Ureter (tissue), 1 donor: ENCODE measurements at regions not wholly inside any gene's neighbourhood (a gene's known extent, or its start where the extent isn't known, plus 50 kb on each side); places are given as distances from the start of the nearest gene placed in this dataset.
"Not testable (repeated sequence)": the region's sequence is repeated elsewhere in the genome, so short reads cannot be mapped to it uniquely, and the experiment has no call there.

Experiments used
- DNase-seq: peaks from one replicate; pipeline ENCODE4 v3.0.0-alpha.2; 2020; ENCODE audit warnings: low spot score
- donor health status: DM: yes; HTN: yes; CAD: no.

DNA sequence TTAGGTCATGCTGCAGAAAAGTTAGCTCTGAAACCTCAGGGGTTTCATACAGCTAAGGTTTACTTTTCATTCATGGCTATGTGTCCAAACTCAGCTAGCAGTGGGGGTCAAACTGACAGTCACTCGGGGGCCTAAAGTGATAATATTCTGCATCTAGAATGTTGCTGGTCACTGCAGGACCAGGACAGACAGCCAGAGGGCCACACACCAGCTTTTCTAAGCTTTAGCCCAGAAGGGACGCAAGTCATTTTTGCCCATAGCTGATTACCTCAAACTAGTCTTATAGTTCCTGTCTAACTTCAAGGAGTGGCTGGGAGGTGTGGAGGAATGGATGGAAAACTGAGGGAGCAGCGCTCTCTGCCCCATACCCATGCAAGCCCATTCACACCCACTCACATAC lies 163.0 kb upstream of the NLRP1 start:
- DNase-seq: no peak

DNA sequence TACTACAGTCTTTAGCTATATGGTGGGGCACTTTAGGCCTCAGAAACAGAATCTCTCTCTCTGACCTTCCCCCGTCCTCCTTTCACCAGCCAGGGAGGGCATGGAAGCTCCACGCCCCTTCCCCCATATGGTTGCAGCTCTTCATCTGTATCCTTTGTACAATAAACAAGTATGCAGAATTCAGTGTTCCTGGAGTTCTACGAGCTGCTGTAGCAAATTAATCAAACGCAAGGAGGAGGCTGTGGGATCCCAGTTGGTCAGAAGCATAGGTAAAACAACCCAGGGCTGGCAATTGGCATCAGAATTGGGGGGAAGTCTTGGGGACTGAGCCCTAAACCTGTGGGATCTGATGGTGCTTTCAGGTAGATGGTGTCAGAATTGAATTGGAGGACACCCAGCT lies 163.7 kb upstream of the NLRP1 start:
- no peak for DNase-seq

DNA sequence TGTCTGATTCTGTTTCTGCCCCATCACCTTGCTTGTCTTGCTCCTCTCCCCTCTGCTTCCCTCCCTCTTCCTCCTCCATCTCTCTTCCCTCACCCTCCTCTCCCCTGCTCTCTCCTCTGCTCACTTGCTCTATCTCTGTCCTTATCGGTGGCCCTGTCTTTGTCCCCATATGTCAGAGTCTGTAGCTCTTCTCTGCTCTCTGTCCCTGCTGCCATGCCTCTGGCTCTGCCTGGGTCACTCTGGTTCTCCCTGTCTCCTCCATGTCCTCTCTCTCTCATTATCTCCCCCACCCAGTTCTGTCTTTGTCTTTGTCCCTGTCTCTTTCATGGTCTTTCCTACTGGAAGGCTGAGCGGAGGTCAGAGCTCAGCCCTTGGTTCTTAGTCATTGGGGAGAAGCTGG lies 169.1 kb upstream of the NLRP1 start:
- no peak for DNase-seq

DNA sequence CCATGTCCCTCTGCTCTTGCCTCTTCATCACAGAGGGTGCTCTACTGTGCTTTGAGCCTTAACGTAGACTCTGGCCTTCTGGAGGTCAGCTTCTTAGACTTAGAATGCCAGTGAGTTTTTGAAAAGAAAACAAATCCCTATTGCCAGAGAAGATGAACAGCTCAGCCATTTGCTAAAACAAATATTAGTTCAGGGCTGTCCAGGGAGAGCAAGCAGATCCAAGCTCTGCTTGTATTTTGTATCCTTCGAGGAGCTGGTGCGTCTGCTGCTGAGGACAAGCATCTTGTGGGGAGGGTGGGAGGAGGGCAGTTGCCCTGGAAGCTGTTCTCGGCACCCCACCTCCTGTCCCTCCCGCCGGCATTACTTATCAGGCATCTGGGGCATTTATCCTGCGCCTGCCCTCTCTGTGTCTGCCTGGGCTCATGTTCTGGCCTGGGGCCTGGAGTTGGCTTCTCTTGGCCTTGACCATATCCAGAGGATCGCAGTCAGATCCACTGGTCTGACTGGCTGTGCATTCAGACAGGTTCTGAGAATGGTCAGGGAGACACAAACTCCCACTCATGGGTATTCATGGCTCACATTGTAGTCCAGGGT lies 173.1 kb upstream of the NLRP1 start:
- DNase-seq: no peak

DNA sequence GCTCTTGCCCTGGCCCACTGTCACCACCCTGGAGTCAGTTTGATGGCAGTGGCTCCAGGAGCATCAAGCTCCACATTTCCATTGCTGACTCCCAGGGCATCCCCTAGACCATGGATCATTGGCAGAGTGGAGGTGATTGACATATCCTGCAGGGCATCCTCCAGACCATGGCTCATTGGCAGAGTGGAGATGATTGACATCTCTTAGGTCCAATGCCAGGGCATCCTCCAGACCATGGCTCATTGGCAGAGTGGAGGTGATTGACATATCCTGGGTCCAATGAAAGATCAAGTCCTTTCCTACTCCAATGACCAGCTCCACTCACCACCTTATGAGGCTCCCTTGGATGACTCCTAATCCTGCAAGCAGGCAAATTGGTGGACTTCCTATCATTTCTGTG lies 174.3 kb upstream of the NLRP1 start:
- DNase-seq: no peak

DNA sequence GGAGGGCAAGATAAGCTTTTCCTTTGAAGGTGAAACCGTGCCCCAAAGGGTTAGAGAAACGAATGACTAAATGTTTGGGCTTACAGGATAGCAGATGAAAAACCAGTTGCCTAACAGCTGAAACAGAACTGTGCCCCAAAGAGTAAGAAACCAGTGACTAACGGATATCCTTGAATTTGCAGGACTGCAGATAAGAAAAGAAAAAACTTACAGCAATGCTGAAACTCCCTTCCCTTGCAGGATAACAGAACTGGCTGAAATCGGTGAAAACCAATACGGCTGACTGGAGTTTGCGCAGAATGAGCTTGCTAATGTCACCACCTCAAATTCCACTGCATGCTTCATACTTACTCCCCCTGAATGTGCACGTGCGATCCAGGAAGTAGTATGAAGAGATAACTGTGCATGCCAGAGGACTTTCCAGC lies 175.2 kb upstream of the NLRP1 start:
- DNase-seq: no peak

DNA sequence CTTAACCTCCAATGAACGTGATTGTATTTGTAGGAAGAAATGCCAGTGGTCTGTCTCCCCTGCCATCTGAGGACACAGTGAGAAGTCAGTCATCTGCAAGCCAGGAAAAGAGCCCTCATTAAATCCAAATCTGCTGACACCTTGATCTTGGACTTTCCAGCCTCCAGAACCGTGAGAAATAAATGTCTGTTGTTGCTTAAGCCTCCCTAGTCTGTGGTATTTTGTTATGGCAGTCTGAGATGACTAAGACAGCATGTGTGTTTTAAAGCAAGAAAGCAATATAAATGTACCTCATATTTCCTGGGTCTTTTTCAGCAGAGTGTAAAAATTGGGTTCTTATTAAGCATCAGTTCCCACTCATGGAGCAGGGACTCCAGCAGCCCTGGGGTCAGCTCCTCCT lies 177.9 kb upstream of the NLRP1 start:
- DNase-seq: no peak

DNA sequence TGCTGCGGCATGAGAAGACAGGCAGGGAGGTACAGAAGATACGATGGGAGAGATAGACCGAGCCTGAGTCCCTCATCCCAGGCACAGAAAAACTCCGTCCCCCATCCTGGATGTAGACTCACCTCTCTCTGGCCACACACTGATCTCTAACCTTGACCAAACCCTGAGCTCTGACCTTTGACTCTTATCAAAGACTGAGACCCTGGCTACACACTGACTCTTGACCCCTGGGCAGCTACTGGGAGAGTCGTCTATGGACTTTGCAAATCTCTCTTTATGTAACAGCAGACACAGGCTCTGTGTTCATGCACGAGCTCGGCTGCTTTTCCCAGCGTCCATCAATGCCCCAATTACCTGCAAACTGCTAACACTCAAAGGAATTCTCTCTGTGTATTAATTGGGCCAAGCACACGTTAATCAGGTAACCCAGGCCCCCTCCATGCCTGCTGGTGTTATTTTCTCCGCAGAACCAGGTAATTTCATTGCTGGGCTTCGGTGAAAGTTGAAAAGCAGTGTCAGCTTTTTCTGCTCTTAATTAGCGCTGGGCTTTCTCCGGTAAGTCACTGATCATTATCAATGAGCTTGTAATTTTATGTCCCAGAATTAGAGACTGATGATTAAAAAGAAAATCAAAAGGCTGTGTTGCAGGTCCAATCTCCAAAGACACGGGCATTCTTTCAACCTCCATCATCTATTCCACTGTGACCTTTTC lies 179.4 kb upstream of the NLRP1 start:
- no peak for DNase-seq

DNA sequence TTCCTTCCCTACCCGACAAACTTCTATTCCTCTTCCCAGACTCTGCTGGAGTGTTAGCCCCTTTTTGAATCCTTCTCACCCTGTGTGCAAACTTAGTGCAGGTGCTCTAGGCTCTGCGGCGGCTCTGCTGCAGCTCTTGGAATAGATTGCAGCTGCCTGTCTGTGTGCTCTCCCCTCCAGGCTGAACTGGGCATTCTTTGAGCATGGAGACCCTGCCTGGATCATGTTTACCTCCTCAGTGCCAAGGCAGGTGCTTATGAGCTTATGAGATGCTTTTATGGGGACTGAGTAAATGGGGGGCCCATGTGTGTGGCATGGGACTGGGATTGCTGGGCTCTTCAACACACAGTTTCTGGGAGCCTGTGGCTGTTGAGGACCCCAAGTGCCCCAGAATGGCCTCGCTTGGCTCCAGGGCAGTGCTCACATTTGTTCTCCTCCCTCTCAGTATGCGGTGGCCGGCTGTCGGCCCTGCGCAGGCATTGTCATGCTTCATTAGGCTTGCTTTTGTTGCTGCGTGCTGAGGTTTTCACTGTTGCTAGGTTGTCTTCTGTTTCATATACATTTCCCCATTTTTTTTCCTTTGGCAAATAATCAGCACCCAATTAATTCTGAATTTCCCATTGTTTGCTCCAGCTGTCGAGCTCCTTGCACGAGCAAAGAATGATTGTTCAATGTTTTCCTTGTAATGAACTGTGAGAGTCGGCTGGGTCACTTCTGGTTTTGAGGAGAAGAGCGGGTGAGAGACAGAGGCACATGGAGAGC lies 185.5 kb upstream of the NLRP1 start:
- DNase-seq: no peak

DNA sequence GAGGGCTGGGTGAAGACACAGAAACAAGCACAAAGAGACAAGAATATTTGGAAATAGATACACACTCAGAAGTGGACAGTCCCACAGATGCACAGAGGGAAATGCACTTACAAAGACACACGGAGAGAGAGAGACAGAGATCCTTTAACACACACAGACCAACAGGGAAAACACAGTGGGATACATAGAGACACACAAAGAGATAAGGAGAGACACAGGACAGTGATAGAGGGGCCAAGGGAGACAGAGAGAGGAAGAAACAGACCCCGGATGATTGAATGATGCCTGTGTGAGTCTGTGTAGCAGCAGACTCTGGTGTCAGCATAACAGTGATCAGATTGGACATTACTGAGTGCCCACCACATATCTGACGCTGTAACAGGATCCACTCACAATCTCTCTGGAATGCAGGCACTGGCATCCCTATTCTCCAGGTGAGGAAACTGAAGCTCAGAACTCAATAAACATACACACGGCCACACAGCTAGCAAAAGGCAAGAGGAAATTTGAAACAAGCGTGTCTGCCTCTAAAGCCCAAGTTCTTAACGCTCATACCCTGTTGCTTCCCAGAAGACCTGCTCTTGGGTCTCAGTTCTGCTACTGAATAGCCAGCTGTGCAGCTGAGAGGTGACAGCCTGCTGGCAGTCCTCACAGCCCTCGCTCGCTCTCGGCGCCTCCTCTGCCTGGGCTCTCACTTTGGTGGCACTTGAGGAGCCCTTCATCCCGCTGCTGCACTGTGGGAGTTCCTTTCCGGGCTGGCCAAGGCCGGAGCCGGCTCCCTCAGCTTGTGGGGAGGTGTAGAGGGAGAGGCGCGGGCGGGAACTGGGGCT lies 186.3 kb upstream of the NLRP1 start:
- no peak for DNase-seq

DNA sequence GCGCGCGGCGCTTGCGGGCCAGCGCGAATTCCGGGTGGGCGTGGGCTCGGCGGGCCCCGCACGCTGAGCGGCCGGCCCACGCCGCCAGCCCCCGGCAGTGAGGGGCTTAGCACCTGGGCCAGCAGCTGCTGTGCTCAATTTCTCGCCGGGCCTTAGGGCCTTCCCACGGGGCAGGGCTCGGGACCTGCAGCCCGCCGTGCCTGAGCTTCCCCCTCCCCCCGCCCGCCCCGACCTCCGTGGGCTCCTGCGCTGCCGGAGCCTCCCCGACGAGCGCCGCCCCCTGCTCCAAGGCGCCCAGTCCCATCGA lies 186.9 kb upstream of the NLRP1 start:
- DNase-seq: not testable (repeated sequence)

DNA sequence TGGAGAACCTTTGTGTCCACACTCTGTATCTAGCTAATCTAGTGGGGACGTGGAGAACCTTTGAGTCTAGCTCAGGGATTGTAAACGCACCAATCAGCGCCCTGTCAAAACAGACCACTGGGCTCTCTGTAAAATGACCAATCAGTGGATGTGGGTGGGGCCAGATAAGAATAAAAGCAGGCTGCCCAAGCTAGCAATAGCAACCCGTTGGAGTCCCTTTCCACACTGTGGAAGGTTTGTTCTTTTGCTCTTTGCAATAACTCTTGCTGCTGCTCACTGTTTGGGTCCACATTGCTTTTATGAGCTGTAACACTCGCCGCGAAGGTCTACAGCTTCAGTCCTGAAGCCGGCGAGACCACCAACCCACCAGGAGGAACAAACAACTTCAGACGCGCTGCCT lies 187.7 kb upstream of the NLRP1 start:
- not testable (repeated sequence) for DNase-seq

DNA sequence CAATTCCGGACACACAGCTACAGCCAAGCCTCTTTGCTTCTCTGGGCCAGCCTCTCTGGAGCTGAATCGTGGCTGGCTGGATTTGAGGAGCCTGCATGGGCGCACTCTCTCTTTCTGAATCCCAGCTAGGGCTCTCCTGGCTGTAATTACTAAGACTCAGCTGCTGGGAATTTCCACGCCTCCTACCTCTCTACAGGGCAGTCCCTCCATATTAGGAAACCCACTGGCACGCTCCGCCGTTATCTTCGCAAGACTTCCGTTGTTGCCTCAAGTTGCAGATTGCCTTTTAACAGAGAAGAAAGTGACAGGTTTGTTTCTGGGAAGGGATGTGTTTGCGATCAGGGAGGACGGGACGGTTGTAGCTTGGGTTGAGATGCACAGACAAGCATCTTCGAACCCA lies 188.4 kb upstream of the NLRP1 start:
- DNase-seq: no peak

DNA sequence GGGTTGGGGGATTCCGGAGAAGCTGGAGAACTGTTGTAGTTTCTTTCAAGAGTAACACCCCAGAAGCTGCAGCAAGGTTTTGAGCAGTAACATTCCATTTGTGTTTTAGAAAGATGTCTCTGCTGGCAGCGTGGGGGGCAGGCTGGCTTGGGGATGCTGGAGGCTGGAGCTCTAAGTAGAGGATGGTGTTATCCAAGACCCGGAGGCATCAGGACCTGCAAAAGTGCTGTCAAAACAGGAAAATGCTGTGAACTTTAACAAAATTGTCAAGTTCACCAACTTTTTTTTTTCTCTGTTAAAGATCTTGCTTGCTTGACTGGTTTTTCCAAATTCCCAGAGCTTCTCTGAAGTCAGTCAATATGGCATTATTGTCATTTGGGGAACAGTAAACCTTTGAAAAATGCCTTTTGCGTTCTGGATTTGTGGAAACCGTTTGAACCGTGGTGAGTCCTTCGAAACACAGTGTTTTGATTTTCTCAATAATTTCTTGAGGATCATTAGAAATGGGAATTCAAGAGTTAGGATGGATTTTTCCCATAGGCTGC lies 189.6 kb upstream of the NLRP1 start:
- no peak for DNase-seq

DNA sequence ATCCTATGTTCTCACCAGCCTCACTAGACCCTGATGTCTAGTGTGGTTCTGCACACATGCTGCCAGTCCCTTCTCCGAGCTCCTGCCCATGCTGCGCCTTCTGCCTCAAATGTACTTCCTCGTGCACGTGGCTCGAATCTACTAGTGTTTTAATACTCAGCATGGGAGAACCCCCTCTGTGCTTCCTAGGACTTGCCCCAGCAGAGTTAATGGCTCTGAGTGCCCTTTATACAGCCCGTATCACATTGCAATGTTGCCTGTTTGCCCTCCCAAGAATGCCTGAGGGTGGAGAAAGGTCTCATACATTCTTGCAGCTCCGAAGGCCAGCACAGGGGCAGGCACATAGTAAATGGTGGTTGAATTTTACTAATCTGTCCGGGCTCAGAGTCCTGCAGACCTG lies 190.8 kb upstream of the NLRP1 start:
- DNase-seq: no peak

DNA sequence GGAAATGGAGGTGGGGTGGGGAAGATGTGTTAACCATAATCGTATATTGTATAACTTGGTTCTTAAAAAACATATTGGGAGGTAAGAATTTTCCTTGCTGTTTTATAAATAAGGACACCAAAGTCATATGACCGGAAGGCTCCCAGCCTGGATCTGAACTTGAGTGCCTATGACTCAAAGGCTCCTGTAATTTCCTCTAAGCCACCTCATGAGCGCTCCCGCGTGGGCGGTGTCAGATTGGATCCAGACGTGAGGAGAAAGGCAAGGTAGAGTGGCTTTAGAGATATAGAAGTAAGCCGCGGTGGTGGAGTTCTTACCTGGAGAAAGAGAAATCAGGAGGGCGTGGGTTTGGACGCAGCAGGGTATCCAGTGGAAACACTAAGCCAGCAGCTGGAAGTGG lies 196.2 kb upstream of the NLRP1 start:
- no peak for DNase-seq

DNA sequence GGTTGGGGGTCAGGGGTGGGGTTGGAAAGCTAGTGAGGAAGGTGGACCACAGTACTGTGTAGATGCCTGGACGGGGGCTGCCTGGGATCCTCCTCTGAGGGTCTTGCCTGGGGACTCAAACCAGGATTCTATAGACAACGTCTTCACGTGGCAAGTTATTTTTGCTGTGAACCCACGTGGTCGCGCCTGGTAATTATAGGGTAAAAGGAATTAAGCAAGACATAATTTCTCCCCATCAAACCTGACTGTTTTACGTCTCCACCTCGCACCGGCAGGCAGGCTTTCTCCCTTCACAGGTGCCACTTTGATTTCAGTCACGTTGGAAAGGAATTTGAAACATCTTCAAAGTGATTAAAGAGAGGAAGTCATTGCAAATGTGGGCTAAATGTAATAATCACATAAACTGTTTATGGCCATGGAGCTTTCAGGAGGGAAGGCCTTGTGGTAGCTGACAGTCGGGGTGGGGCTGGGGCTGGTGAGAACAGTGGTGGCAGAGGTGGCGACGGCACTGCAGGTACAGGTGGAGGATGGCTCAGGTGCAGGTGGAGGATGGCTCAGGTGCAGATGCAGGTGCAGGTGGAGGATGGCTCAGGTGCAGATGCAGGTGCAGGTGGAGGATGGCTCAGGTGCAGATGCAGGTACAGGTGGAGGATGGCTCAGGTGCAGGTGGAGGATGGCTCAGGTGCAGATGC lies 197.1 kb upstream of the NLRP1 start:
- no peak for DNase-seq

DNA sequence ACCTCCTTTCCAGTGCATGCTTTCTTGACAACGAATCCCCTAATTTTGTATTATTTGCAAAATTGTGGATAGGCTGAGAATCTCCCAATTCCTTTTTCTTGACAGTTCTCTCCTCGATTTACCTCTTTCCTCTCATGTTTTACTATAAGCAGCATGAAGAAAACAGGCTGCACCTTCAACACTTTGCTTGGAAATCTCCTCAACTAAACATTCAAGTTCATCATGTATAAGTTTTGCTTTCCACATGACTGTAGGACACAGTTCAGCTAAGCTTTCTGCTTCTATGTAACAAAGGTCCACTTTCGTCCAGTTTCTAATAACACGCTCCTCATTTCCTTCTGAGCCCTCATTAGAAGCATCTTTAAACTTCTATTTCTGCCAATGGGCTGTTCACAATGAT lies 199.0 kb upstream of the NLRP1 start:
- DNase-seq: no peak

DNA sequence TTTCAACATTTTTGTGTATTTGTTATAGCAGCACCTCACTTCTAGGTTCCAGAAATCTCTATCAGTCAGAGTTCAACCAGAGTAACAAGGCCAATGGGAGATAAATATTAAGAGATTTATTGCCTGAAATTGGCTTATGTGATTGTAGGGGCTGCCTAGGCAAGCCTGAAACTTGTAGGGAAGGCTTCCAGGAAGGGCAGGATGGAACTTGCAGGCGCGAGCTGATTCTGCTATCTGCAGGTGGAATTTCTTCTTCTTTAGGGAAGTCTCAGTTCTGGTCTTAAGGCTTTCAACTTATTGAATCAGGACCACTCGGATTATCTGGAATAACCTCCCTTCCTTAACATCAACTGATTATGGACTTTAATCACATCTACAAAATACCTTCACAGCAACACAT lies 199.5 kb upstream of the NLRP1 start:
- no peak for DNase-seq

DNA sequence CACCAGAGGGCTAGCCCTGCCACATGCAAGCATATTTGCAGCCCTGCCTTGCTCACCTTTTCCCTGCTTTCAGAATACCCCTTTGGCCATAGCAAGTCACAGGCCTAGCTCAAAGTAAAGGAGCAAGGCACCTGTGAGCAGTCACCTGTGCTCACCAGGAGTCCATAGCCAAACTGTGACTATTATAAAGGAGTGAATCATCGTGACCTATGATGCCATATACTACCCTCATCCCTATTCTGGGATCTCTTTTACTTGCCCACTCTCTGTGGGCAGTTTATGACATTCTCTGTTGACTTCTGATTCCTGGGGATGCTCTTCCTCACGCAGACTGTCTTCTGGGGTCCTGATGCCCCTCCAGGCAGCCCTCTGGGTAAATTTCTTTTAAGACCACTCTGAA lies 200.5 kb upstream of the NLRP1 start:
- no peak for DNase-seq

DNA sequence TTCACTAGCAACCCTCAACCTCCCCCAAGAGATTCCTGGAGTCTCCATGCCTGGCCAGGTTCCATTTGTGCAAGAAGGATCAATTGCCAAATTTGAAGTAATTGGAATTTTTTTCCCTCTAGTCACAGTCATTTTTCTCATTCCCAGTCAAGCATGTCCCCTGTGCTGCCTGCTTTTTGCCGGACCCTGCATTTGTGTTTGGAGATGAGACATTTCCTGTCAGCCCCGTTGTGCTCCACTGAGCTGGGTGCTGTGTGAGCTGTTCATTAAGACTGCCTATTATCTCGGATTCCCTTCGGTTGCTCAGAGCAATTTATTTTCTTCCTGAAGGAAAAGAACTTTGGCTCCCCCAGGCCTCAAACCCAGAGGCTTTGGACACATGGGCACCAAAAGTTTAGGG lies 201.0 kb upstream of the NLRP1 start:
- no peak for DNase-seq
